Neural cell (in vitro differentiated cells): ENCODE measurements at regions not wholly inside any gene's neighbourhood (a gene's known extent, or its start where the extent isn't known, plus 50 kb on each side); places are given as distances from the start of the nearest gene placed in this dataset.

Experiments
- H2AFZ ChIP-seq: fragments of 200-600, 300-800 bp; sonication (generic), shearing (Covaris generic); 2 replicates; pipeline ENCODE4 v1.6.0; 2014; ENCODE audit warnings: low read depth, mild to moderate bottlenecking, antibody characterized with exemption, low read length, moderate library complexity
- H3F3A ChIP-seq: fragments of 200-600 bp; shearing (Covaris generic); 2 replicates; pipeline ENCODE4 v1.6.1; 2016; ENCODE audit warnings: mild to moderate bottlenecking, moderate library complexity, mixed read lengths, antibody characterized with exemption, low read length; ENCODE audit not compliant: insufficient read depth, poor library complexity, severe bottlenecking
- H3K27ac ChIP-seq: fragments of 200-600, 300-800 bp; sonication (generic), shearing (Covaris generic); 2 replicates; pipeline ENCODE4 v1.5.1; 2014; ENCODE audit warnings: mild to moderate bottlenecking, low read length, moderate library complexity
- H3K27me3 ChIP-seq: fragments of 300-800, 200-600 bp; sonication (generic), shearing (Covaris generic); 2 replicates; pipeline ENCODE4 v1.6.0; 2014; ENCODE audit warnings: mild to moderate bottlenecking, low read depth, low read length, moderate library complexity; ENCODE audit not compliant: insufficient read depth
- H3K36me3 ChIP-seq: fragments of 300-800, 200-600 bp; sonication (generic), shearing (Covaris generic); 2 replicates; pipeline ENCODE4 v1.5.1; 2014; ENCODE audit warnings: mild to moderate bottlenecking, antibody characterized with exemption, low read length, moderate library complexity; ENCODE audit not compliant: insufficient read depth
- H3K4me2 ChIP-seq: fragments of 300-800, 200-600 bp; sonication (generic), shearing (Covaris generic); 2 replicates; pipeline ENCODE4 v1.6.0; 2014; ENCODE audit warnings: mild to moderate bottlenecking, low read length
- H3K4me3 ChIP-seq: fragments of 300-800, 200-600 bp; sonication (generic), shearing (Covaris generic); 2 replicates; pipeline ENCODE4 v1.5.1; 2014; ENCODE audit warnings: mild to moderate bottlenecking, low read length, moderate library complexity
- H3K79me2 ChIP-seq: fragments of 200-600 bp; shearing (Covaris generic); replicated peaks from 2 replicates; pipeline ENCODE4 v1.6.0; 2014; ENCODE audit warnings: mild to moderate bottlenecking, low read length, moderate library complexity; ENCODE audit not compliant: insufficient read depth
- H3K9ac ChIP-seq: fragments of 300-800, 200-600 bp; sonication (generic), shearing (Covaris generic); 2 replicates; pipeline ENCODE4 v1.6.1; 2016; ENCODE audit warnings: mild to moderate bottlenecking, low read length, mixed read lengths
- H3K9me2 ChIP-seq: fragments of 200-600 bp; shearing (Covaris generic); 2 replicates; pipeline ENCODE4 v1.6.1; 2016; ENCODE audit warnings: mild to moderate bottlenecking, low read length, mixed read lengths; ENCODE audit not compliant: insufficient read depth
- H3K9me3 ChIP-seq: fragments of 200-600, 300-800 bp; sonication (generic), shearing (Covaris generic); 2 replicates; pipeline ENCODE4 v1.6.1; 2016; ENCODE audit warnings: mild to moderate bottlenecking, mixed run types, low read length, moderate library complexity, mixed read lengths
- H4K20me1 ChIP-seq: fragments of 200-600 bp; shearing (Covaris generic); 2 replicates; pipeline ENCODE4 v1.6.1; 2016; ENCODE audit warnings: mild to moderate bottlenecking, mixed run types; ENCODE audit not compliant: insufficient read depth
- CTCF ChIP-seq: fragments of 450-650 bp; IDR thresholded peaks from 2 replicates; pipeline ENCODE4 v1.5.1; 2014; ENCODE audit warnings: antibody characterized with exemption, mild to moderate bottlenecking, moderate library complexity; ENCODE audit not compliant: poor library complexity, severe bottlenecking
- EP300 ChIP-seq: fragments of 450-650 bp; conservative IDR thresholded peaks from 2 replicates; pipeline ENCODE4 v1.6.1; 2014; ENCODE audit warnings: antibody characterized with exemption, mild to moderate bottlenecking, moderate library complexity; ENCODE audit not compliant: poor library complexity, severe bottlenecking
- EZH2 ChIP-seq: fragments of 200-600, 300-800 bp; shearing (Covaris generic), sonication (generic); IDR thresholded peaks from 2 replicates; pipeline ENCODE4 v1.6.1; 2014; ENCODE audit warnings: antibody characterized with exemption, low read length, borderline replicate concordance, mild to moderate bottlenecking; ENCODE audit not compliant: insufficient read depth, poor library complexity, severe bottlenecking
- MXI1 ChIP-seq: fragments of 450-650 bp; conservative IDR thresholded peaks from 2 replicates; pipeline ENCODE4 v1.6.1; 2014; ENCODE audit warnings: antibody characterized with exemption, mild to moderate bottlenecking; ENCODE audit not compliant: poor library complexity, severe bottlenecking
- POLR2AphosphoS5 ChIP-seq: IDR thresholded peaks from 2 replicates; pipeline ENCODE4 v1.6.1; 2012
- RAD21 ChIP-seq: fragments of 450-650 bp; conservative IDR thresholded peaks from 2 replicates; pipeline ENCODE4 v1.6.1; 2014; ENCODE audit warnings: antibody characterized with exemption, mild to moderate bottlenecking, moderate library complexity
- REST ChIP-seq: IDR thresholded peaks from 2 replicates; pipeline ENCODE4 v1.6.1; 2012; ENCODE audit warnings: borderline replicate concordance
- SMC3 ChIP-seq: fragments of 450-650 bp; conservative IDR thresholded peaks from 2 replicates; pipeline ENCODE4 v1.6.1; 2014; ENCODE audit warnings: antibody characterized with exemption, mild to moderate bottlenecking, moderate library complexity; ENCODE audit not compliant: poor library complexity
- TAF1 ChIP-seq: IDR thresholded peaks from 2 replicates; pipeline ENCODE4 v1.6.1; 2012; ENCODE audit warnings: low read depth

- Histone ChIP-seq H3K4me3 (no peak overlapping the region), H3K27ac (no peak overlapping the region), H3K9me3 (no peaks in the 10 kb centered on the region), H4K20me1 (no peaks in the 10 kb centered on the region), H3K9ac (no peak overlapping the region), H3K4me2 (no peak overlapping the region), H3K9me2 (no peaks in the 10 kb centered on the region), H3K36me3 (no peaks in the 10 kb centered on the region), H3K79me2 (no peaks in the 10 kb centered on the region), H3K27me3 (no peaks in the 10 kb centered on the region), H3F3A (no peaks in the 10 kb centered on the region), H2AFZ (no peak overlapping the region)
- TF ChIP-seq REST, result no peak
- TF ChIP-seq POLR2AphosphoS5, result no peak
- TF ChIP-seq SMC3, result no peak
- no peak for TF ChIP-seq MXI1
- TF ChIP-seq TAF1, result no peak
- no peak for TF ChIP-seq EZH2
- TF ChIP-seq CTCF, result no peak
- no peak for TF ChIP-seq EP300
- TF ChIP-seq RAD21, result no peak
Measured at GRCh38 chr4:28241021-28241420, 1380.4 kb downstream of the STIM2 start.

GRCh38 chr4:28247805-28248204 is 1387.2 kb downstream of the STIM2 start:
- Histone ChIP-seq H2AFZ (no peak overlapping the region), H3K9me2 (no peaks in the 10 kb centered on the region), H3F3A (no peaks in the 10 kb centered on the region), H3K4me3 (no peak overlapping the region), H3K36me3 (no peaks in the 10 kb centered on the region), H3K79me2 (no peaks in the 10 kb centered on the region), H3K27me3 (no peaks in the 10 kb centered on the region), H3K9ac (no peak overlapping the region), H3K9me3 (no peaks in the 10 kb centered on the region), H4K20me1 (no peaks in the 10 kb centered on the region), H3K4me2 (no peak overlapping the region), H3K27ac (no peak overlapping the region)
- TF ChIP-seq CTCF (no peak), EZH2 (no peak), MXI1 (no peak), POLR2AphosphoS5 (no peak), TAF1 (no peak), SMC3 (no peak), EP300 (no peak), RAD21 (no peak), REST (no peak)
